ENCODE measurements at regions not wholly inside any gene's neighbourhood (a gene's known extent, or its start where the extent isn't known, plus 50 kb on each side); places are given as distances from the start of the nearest gene placed in this dataset.
"Not testable (repeated sequence)": the region's sequence is repeated elsewhere in the genome, so short reads cannot be mapped to it uniquely, and the experiment has no call there.

DNA sequence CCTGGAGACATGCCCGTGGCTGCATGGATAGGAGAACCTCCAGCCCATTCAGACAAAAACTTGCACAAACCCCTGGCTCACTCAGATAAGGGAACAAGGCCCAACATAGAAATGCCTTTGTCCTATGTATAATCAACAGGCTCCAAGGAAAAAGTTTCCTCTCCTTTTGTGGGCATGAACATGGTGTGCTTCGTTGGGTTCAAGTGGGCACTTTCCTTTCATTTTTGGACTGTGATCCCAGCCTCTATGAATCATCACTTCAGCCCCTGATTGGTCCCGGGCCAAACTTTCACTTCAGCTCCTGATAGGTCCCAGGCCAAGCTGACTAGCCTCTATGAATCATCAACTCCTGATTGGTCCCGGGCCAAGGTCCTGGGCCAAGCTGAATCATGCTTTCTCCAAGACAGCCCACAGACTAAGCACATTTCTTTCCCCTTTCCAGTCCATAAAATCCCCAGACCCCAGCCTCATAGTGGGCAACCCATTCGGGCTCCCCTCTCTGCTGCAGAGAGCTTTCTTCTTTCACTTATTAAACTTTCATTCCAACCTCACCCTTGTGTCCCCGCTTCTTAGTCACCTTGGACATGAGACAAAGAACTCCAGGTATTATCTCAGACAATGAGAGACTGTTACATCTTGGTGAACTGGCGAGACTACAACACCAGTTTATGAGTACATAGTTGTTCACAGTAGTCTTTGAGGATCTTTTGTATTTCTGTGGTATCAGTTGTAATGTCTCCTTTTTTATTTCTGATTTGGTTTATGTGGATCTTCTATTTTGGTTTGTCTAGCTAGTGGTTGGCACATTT lies 146.7 kb downstream of the SPIN4 start:
- not testable (repeated sequence) for H3K27ac Mint-ChIP-seq; DNase-seq; H3K4me3 Mint-ChIP-seq; H3K9me3 Mint-ChIP-seq; H3K27me3 Mint-ChIP-seq (ENCODE audit: low read depth, poor library complexity); H3K4me1 Mint-ChIP-seq; H3K36me3 Mint-ChIP-seq (ENCODE audit: low read depth)

DNA sequence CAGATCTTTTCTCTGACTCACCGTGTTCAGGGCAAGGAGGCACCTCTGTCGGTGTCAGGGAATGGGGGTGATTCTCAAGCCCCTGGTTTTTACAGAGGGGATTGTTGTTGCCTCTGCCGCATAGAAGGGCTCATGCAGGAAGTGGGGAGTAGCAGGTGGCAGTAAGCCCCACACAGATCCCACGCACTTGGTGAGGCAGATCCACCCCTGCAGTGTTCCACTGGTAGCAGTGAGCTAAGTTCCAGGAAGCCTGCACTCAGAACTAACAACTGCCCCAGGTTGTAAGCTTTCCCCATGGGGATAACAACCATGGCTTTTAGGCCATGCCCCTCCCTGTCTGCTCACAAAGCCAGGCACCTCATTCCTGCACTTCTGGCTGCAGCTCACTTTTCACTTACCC lies 149.1 kb downstream of the SPIN4 start:
- H3K9me3 Mint-ChIP-seq; H3K4me1 Mint-ChIP-seq; H3K36me3 Mint-ChIP-seq (ENCODE audit: low read depth): not testable (repeated sequence)

DNA sequence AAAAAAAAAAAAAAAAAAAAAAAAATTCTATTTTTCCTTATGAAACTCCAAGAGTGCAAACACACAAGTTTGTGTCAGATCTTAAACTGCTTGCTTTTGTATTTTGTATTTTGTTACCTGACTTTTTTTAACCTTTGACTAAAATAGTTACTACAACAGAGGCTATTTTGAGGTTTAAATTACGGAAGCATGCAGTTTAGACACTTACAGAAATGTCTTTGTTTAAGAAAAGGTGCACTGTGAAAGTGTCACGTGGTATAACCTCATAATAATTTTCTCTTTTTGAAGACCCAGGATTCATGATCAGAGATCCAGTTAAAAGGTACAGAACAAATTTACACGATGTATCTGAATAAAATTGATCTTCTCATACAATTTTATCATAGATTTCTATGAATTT lies 152.4 kb downstream of the SPIN4 start:
- not testable (repeated sequence) for H3K4me1 Mint-ChIP-seq; H3K36me3 Mint-ChIP-seq (ENCODE audit: low read depth); DNase-seq; H3K27ac Mint-ChIP-seq; H3K27me3 Mint-ChIP-seq (ENCODE audit: low read depth, poor library complexity); H3K4me3 Mint-ChIP-seq; H3K9me3 Mint-ChIP-seq

More for the DNA sequence above, 149.1 kb downstream of the SPIN4 start:
- not testable (repeated sequence) for H3K27me3 Mint-ChIP-seq (ENCODE audit: low read depth, poor library complexity); DNase-seq; H3K4me3 Mint-ChIP-seq; H3K27ac Mint-ChIP-seq

DNA sequence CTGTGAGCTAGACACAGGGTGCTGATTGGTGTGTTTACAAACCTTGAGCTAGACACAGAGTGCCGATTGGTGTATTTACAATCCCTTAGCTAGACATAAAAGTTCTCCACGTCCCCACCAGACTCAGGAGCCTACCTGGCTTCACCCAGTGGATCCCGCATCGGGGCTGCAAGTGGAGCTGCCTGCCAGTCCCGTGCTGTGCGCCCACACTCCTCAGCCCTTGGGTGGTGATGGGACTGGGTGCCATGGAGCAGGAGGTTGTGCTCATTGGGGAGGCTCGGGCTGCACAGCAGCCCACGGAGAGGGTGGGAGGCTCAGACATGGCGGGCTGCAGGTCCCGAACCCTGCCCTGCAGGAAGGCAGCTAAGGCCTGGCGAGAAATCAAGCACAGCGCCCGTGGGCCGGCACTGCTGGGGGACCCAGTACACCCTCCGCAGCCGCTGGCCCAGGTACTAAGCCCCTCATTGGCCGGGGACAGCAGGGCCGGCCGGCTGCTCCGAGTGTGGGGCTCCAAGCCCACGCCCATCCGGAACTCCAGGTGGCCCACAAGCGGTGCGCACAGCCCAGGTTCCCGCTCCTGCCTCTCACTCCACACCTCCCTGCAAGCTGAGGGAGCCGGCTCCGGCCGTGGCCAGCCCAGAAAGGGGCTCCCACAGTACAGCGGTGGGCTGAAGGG lies 158.6 kb downstream of the SPIN4 start:
- H3K27ac Mint-ChIP-seq; H3K36me3 Mint-ChIP-seq (ENCODE audit: low read depth); DNase-seq: not testable (repeated sequence)

DNA sequence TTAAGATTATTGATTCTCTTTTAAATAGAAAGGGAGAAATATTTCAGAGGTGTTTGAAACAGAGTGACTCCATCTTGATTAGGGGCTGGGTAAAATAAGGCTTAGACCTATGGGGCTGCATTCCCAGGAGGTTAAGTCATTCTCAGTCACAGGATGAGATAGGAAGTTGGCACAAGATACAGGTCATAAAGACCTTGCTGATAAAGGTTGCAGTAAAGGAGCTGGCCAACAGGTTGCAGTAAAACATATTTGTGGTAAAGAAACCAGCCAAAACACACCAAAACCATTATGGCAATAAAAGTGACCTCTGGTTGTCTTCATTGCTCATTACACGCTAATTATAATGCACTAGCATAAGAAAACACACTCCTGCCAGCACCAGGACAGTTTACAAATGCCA lies 165.0 kb downstream of the SPIN4 start:
- Mint-ChIP-seq H3K9me3 (peaks cover 39% of the 10 kb centered on the region), H3K36me3 (ENCODE audit: low read depth) (peaks cover 9% of the 10 kb centered on the region), H3K4me3 (no peak overlapping the region), H3K4me1 (no peaks in the 10 kb centered on the region), H3K27ac (no peak overlapping the region), H3K27me3 (ENCODE audit: low read depth, poor library complexity) (no peaks in the 10 kb centered on the region)
- no peak for DNase-seq
- TF ChIP-seq, protein P1, sequence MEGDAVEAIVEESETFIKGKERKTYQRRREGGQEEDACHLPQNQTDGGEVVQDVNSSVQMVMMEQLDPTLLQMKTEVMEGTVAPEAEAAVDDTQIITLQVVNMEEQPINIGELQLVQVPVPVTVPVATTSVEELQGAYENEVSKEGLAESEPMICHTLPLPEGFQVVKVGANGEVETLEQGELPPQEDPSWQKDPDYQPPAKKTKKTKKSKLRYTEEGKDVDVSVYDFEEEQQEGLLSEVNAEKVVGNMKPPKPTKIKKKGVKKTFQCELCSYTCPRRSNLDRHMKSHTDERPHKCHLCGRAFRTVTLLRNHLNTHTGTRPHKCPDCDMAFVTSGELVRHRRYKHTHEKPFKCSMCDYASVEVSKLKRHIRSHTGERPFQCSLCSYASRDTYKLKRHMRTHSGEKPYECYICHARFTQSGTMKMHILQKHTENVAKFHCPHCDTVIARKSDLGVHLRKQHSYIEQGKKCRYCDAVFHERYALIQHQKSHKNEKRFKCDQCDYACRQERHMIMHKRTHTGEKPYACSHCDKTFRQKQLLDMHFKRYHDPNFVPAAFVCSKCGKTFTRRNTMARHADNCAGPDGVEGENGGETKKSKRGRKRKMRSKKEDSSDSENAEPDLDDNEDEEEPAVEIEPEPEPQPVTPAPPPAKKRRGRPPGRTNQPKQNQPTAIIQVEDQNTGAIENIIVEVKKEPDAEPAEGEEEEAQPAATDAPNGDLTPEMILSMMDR (IDR thresholded peaks at IDR 0.05), result no peak

More for the DNA sequence above, 158.6 kb downstream of the SPIN4 start:
- H3K4me1 Mint-ChIP-seq; H3K4me3 Mint-ChIP-seq; H3K27me3 Mint-ChIP-seq (ENCODE audit: low read depth, poor library complexity): not testable (repeated sequence)
- peaks cover 33% of the 10 kb centered on the region for H3K9me3 Mint-ChIP-seq

DNA sequence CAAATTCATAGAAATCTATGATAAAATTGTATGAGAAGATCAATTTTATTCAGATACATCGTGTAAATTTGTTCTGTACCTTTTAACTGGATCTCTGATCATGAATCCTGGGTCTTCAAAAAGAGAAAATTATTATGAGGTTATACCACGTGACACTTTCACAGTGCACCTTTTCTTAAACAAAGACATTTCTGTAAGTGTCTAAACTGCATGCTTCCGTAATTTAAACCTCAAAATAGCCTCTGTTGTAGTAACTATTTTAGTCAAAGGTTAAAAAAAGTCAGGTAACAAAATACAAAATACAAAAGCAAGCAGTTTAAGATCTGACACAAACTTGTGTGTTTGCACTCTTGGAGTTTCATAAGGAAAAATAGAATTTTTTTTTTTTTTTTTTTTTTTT lies 171.3 kb downstream of the SPIN4 start:
- H3K4me3 Mint-ChIP-seq; H3K27ac Mint-ChIP-seq; H3K36me3 Mint-ChIP-seq (ENCODE audit: low read depth); H3K4me1 Mint-ChIP-seq; H3K27me3 Mint-ChIP-seq (ENCODE audit: low read depth, poor library complexity); DNase-seq; H3K9me3 Mint-ChIP-seq: not testable (repeated sequence)

DNA sequence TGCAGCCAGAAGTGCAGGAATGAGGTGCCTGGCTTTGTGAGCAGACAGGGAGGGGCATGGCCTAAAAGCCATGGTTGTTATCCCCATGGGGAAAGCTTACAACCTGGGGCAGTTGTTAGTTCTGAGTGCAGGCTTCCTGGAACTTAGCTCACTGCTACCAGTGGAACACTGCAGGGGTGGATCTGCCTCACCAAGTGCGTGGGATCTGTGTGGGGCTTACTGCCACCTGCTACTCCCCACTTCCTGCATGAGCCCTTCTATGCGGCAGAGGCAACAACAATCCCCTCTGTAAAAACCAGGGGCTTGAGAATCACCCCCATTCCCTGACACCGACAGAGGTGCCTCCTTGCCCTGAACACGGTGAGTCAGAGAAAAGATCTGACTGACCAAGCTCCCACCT lies 174.6 kb downstream of the SPIN4 start:
- H3K36me3 Mint-ChIP-seq (ENCODE audit: low read depth); H3K27me3 Mint-ChIP-seq (ENCODE audit: low read depth, poor library complexity); H3K9me3 Mint-ChIP-seq; H3K4me1 Mint-ChIP-seq; DNase-seq; H3K4me3 Mint-ChIP-seq; H3K27ac Mint-ChIP-seq: not testable (repeated sequence)

DNA sequence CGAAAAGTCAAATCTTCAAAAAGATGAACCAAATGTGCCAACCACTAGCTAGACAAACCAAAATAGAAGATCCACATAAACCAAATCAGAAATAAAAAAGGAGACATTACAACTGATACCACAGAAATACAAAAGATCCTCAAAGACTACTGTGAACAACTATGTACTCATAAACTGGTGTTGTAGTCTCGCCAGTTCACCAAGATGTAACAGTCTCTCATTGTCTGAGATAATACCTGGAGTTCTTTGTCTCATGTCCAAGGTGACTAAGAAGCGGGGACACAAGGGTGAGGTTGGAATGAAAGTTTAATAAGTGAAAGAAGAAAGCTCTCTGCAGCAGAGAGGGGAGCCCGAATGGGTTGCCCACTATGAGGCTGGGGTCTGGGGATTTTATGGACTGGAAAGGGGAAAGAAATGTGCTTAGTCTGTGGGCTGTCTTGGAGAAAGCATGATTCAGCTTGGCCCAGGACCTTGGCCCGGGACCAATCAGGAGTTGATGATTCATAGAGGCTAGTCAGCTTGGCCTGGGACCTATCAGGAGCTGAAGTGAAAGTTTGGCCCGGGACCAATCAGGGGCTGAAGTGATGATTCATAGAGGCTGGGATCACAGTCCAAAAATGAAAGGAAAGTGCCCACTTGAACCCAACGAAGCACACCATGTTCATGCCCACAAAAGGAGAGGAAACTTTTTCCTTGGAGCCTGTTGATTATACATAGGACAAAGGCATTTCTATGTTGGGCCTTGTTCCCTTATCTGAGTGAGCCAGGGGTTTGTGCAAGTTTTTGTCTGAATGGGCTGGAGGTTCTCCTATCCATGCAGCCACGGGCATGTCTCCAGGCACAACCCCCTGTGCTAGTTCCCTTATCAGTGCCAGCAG lies 177.1 kb downstream of the SPIN4 start:
- not testable (repeated sequence) for H3K4me3 Mint-ChIP-seq; H3K9me3 Mint-ChIP-seq; H3K27me3 Mint-ChIP-seq (ENCODE audit: low read depth, poor library complexity); H3K4me1 Mint-ChIP-seq; H3K36me3 Mint-ChIP-seq (ENCODE audit: low read depth); DNase-seq; H3K27ac Mint-ChIP-seq

DNA sequence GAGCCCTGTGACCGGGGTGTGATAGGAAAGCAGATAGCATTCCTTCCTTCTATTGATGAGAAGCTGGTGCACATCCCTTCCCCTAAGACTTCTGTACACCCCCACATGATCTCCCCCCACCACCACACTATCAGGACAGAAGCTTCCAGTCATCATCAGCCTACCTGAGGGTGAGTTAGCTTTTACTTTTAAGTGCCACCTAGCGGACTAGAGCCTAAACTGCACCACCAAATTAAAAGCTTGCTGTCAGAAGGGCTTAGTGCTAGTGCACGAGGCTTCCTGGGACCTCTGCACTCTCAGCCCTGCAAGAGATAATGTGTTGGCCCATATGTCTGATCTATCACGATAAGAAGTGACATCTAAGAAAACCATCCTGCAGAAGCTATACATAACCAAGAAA lies 181.7 kb downstream of the SPIN4 start:
- DNase-seq; H3K4me1 Mint-ChIP-seq; H3K4me3 Mint-ChIP-seq; H3K9me3 Mint-ChIP-seq; H3K27me3 Mint-ChIP-seq (ENCODE audit: low read depth, poor library complexity); H3K36me3 Mint-ChIP-seq (ENCODE audit: low read depth); H3K27ac Mint-ChIP-seq: not testable (repeated sequence)

DNA sequence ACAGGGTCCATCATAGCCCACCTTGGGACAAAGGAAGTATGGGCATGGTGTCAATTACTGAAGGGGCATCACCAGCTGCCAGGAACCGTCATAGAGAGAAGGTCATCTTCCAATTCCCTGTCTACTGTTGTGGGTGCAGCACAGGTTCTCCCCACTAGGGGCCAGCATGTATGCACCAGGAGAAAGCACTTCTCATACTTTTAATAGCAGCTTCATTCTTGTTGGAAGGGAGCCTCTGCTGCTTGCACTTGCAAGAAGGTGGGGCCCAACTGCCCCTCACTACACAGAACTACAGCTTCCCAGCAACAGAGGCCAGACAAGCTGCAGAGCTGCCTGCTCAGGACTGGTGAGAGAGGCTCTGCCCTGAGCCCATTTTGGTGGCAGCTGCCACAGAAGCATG lies 182.2 kb downstream of the SPIN4 start:
- DNase-seq; H3K36me3 Mint-ChIP-seq (ENCODE audit: low read depth); H3K4me3 Mint-ChIP-seq: not testable (repeated sequence)

DNA sequence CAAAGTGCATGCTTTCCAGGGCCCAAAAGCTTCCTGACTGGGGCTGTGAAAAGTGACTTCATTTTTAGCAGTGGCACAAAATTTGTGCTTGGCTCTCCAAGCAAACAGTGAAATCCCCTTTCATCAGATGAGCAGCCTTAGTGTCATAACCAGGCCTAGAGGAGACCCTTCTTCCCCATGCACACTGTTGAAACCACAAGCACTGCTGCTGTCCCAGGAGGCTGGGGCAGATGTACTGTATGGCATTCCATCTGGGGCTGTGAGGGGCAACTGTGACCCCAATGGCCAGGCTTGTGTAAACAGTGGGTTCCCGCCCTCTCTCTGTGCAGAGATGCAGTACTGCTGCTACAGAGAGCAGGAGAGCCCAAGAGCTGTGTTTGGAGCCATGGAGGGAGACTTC lies 184.1 kb downstream of the SPIN4 start:
- not testable (repeated sequence) for H3K36me3 Mint-ChIP-seq (ENCODE audit: low read depth); H3K27me3 Mint-ChIP-seq (ENCODE audit: low read depth, poor library complexity); H3K9me3 Mint-ChIP-seq; H3K4me3 Mint-ChIP-seq; H3K4me1 Mint-ChIP-seq; DNase-seq; H3K27ac Mint-ChIP-seq

More for the DNA sequence above, 182.2 kb downstream of the SPIN4 start:
- H3K27ac Mint-ChIP-seq; H3K4me1 Mint-ChIP-seq; H3K27me3 Mint-ChIP-seq (ENCODE audit: low read depth, poor library complexity); H3K9me3 Mint-ChIP-seq: not testable (repeated sequence)

DNA sequence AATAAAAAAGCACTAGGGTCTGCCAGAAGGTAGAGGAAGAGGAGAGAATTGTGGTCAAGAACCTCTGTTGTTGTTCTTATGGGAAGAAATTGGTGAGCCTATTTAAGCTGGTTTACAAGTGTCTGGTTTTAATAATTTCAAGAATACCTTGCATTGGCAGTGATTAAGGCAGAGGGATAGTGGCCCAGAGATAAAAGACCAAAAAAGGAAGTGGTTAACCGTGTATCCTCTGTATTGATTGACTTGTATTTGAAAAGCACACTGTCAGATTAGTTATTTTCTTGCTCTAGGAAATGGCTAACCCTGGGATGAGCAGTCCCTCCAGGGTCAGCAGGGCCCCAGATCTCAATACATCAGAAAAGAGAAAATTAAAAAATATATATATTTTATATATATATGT lies 190.1 kb downstream of the SPIN4 start:
- not testable (repeated sequence) for H3K27ac Mint-ChIP-seq; H3K36me3 Mint-ChIP-seq (ENCODE audit: low read depth); H3K4me1 Mint-ChIP-seq; H3K27me3 Mint-ChIP-seq (ENCODE audit: low read depth, poor library complexity); H3K9me3 Mint-ChIP-seq; H3K4me3 Mint-ChIP-seq; DNase-seq

DNA sequence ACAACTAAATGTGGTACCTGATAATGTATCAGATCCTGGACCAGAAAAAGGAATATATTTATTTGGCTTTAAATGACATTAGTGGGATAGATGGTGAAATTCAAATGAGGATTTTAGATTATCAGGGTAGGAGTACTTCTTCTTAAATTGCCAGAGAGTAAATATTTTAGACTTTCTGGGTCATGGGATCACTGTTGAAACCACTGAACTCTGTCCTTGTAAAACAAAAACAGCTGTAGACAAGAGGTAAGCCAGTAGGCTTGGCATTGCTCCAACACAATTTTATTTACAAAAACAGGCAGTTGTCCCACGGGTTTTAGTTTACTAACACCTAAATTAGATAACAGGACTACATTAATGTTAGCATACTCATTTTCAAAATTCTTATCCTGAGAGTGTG lies 190.8 kb downstream of the SPIN4 start:
- DNase-seq; H3K9me3 Mint-ChIP-seq; H3K4me1 Mint-ChIP-seq; H3K27me3 Mint-ChIP-seq (ENCODE audit: low read depth, poor library complexity); H3K4me3 Mint-ChIP-seq; H3K27ac Mint-ChIP-seq; H3K36me3 Mint-ChIP-seq (ENCODE audit: low read depth): not testable (repeated sequence)

Data from nephron progenitor cell (in vitro differentiated cells).